H1 (cell line): ENCODE measurements at regions not wholly inside any gene's neighbourhood (a gene's known extent, or its start where the extent isn't known, plus 50 kb on each side); places are given as distances from the start of the nearest gene placed in this dataset.

Experiments used
- CTCF ChIA-PET: fragments of 300-600 bp; sonication (Branson Sonifier 250); formaldehyde crosslinking; loops from one replicate; lab custom pipeline; 2021; ENCODE audit not compliant: partially characterized antibody; lab: Charles Lee
- POLR2A ChIA-PET: fragments of 300-600 bp; sonication (Branson Sonifier 250); formaldehyde crosslinking; loops from one replicate; lab custom pipeline; 2021; ENCODE audit warnings: inconsistent platforms; ENCODE audit not compliant: partially characterized antibody; lab: Charles Lee
- DNase-seq, 2 experiments: peaks; one replicate each; pipeline versions ENCODE4 v3.0.0 to v3.0.0-alpha.2; 2010 to 2022; ENCODE audit warnings: low spot score in 2 of 2, low read depth in 1 of 2, mixed read lengths in 1 of 2
- FAIRE-seq: peaks from 2 replicates; lab custom pipeline; 2011; peaks lifted over from hg19 to GRCh38; lab: Jason Lieb, UNC
- H2AFZ ChIP-seq: 2 replicates; pipeline ENCODE4 v1.8.1; 2012; ENCODE audit warnings: low read length, inconsistent platforms
- H2AK5ac ChIP-seq: 2 replicates; pipeline ENCODE4 v1.6.1; 2013; ENCODE audit warnings: low read depth, low read length
- H2BK120ac ChIP-seq: replicated peaks from 2 replicates; pipeline ENCODE3; 2013; ENCODE audit warnings: low read depth, low read length, inconsistent platforms
- H2BK12ac ChIP-seq: 2 replicates; pipeline ENCODE4 v1.6.1; 2013; ENCODE audit warnings: low read depth, low read length
- H2BK15ac ChIP-seq: 2 replicates; pipeline ENCODE4 v1.6.1; 2013; ENCODE audit warnings: low read length
- H2BK20ac ChIP-seq: 2 replicates; pipeline ENCODE4 v1.6.1; 2013; ENCODE audit warnings: low read length
- H2BK5ac ChIP-seq: 2 replicates; pipeline ENCODE4 v1.6.1; 2013; ENCODE audit warnings: low read depth, low read length
- H3K14ac ChIP-seq: 2 replicates; pipeline ENCODE4 v1.6.1; 2013; ENCODE audit warnings: inconsistent platforms; ENCODE audit not compliant: insufficient read length
- H3K18ac ChIP-seq: 2 replicates; pipeline ENCODE4 v1.6.1; 2013; ENCODE audit warnings: low read length; ENCODE audit errors: extremely low read depth
- H3K23ac ChIP-seq: 2 replicates; pipeline ENCODE4 v1.6.1; 2013; ENCODE audit warnings: inconsistent platforms; ENCODE audit not compliant: insufficient read length
- H3K23me2 ChIP-seq: 2 replicates; pipeline ENCODE4 v1.6.1; 2013; ENCODE audit warnings: low read depth, low read length
- H3K27ac ChIP-seq: 2 replicates; pipeline ENCODE4 v1.6.1; 2011; ENCODE audit warnings: low read depth, low read length, inconsistent platforms
- H3K27me3 ChIP-seq, 4 experiments: replicated peaks in 1 of 4; 1 replicate in 1 of 4; 2 replicates in 3 of 4; pipeline versions ENCODE4 v1.6.1 to v1.8.1; 2011 to 2013; ENCODE audit warnings: low read length in 3 of 4, mild to moderate bottlenecking in 3 of 4, inconsistent platforms in 2 of 4, mixed read lengths in 2 of 4, moderate library complexity in 1 of 4; ENCODE audit not compliant: control insufficient read depth in 3 of 4, insufficient read depth in 3 of 4; ENCODE audit errors: extremely low read depth in 1 of 4
- H3K36me3 ChIP-seq, 4 experiments: 2 replicates each; pipeline versions ENCODE4 v1.6.1 to v1.8.1; 2011 to 2013; ENCODE audit warnings: mild to moderate bottlenecking in 4 of 4, low read length in 3 of 4, moderate library complexity in 2 of 4, control low read depth in 1 of 4, inconsistent platforms in 1 of 4; ENCODE audit not compliant: insufficient read depth in 4 of 4, control insufficient read depth in 2 of 4
- H3K4ac ChIP-seq: replicated peaks from 2 replicates; pipeline ENCODE3; 2013; ENCODE audit warnings: low read length, low read depth, mixed read lengths, inconsistent platforms; ENCODE audit not compliant: insufficient read length
- H3K4me1 ChIP-seq, 4 experiments: replicated peaks in 1 of 4; 1 replicate in 1 of 4; 2 replicates in 3 of 4; pipeline versions ENCODE4 v1.6.1 to v1.8.1; 2011 to 2013; ENCODE audit warnings: low read length in 3 of 4, inconsistent platforms in 2 of 4, mixed read lengths in 1 of 4; ENCODE audit not compliant: insufficient read depth in 4 of 4, control insufficient read depth in 3 of 4
- H3K4me2 ChIP-seq, 2 experiments: 2 replicates each; pipeline versions ENCODE4 v1.6.1 to v1.8.1; 2011 to 2013; ENCODE audit warnings: low read depth in 2 of 2, low read length in 2 of 2, control low read depth in 1 of 2, inconsistent platforms in 1 of 2, mild to moderate bottlenecking in 1 of 2; ENCODE audit not compliant: insufficient read depth in 1 of 2
- H3K4me3 ChIP-seq, 4 experiments: fragments of 200-600, 300-600 bp in 1 of 4; sonication (generic), shearing (Covaris generic), sonication (Bioruptor Twin) in 1 of 4; 2 replicates each; pipeline versions ENCODE4 v1.5.1 to v1.8.1; 2011 to 2016; ENCODE audit warnings: low read length in 4 of 4, low read depth in 3 of 4, control low read depth in 2 of 4, inconsistent platforms in 2 of 4, mild to moderate bottlenecking in 2 of 4, mixed read lengths in 1 of 4, moderate library complexity in 1 of 4; ENCODE audit not compliant: insufficient read depth in 2 of 4; ENCODE audit errors: extremely low read depth in 1 of 4
- H3K56ac ChIP-seq: replicated peaks from 2 replicates; pipeline ENCODE3; 2013; ENCODE audit warnings: low read depth, mild to moderate bottlenecking, mixed read lengths, low read length, inconsistent platforms; ENCODE audit not compliant: insufficient read length
- H3K79me1 ChIP-seq: 2 replicates; pipeline ENCODE4 v1.6.1; 2013; ENCODE audit warnings: low read depth, low read length, control low read depth
- H3K79me2 ChIP-seq, 2 experiments: 2 replicates each; pipeline versions ENCODE4 v1.6.1 to v1.8.1; 2012 to 2013; ENCODE audit warnings: low read length in 2 of 2, mild to moderate bottlenecking in 2 of 2, inconsistent platforms in 1 of 2; ENCODE audit not compliant: insufficient read depth in 2 of 2, control insufficient read depth in 1 of 2
- H3K9ac ChIP-seq, 4 experiments: replicated peaks in 1 of 4; 1 replicate in 1 of 4; 2 replicates in 3 of 4; pipeline versions ENCODE4 v1.6.1 to v1.8.1; 2011 to 2013; ENCODE audit warnings: low read depth in 3 of 4, low read length in 3 of 4, control low read depth in 2 of 4, mild to moderate bottlenecking in 2 of 4, moderate library complexity in 2 of 4, inconsistent platforms in 1 of 4; ENCODE audit errors: extremely low read depth in 1 of 4
- H3K9me3 ChIP-seq, 2 experiments: 2 replicates each; pipeline versions ENCODE4 v1.6.1 to v1.8.1; 2012 to 2013; ENCODE audit warnings: mild to moderate bottlenecking in 2 of 2, moderate library complexity in 2 of 2, control low read depth in 1 of 2, inconsistent platforms in 1 of 2, low read depth in 1 of 2, low read length in 1 of 2, mixed read lengths in 1 of 2; ENCODE audit not compliant: insufficient read depth in 2 of 2
- H4K20me1 ChIP-seq, 2 experiments: replicated peaks in 1 of 2; 2 replicates each; pipeline versions ENCODE3 to v1.8.1; 2011 to 2013; ENCODE audit warnings: inconsistent platforms in 2 of 2, low read length in 2 of 2, mild to moderate bottlenecking in 1 of 2; ENCODE audit not compliant: insufficient read depth in 2 of 2, control insufficient read depth in 1 of 2
- H4K5ac ChIP-seq: 2 replicates; pipeline ENCODE4 v1.6.1; 2013; ENCODE audit warnings: low read length, low read depth, mixed read lengths, inconsistent platforms; ENCODE audit not compliant: insufficient read length
- H4K8ac ChIP-seq: 2 replicates; pipeline ENCODE4 v1.8.0; 2013; ENCODE audit warnings: mild to moderate bottlenecking, moderate library complexity, low read length, inconsistent platforms; ENCODE audit not compliant: insufficient read depth; ENCODE audit errors: extremely low read depth
- H4K91ac ChIP-seq: replicated peaks from 2 replicates; pipeline ENCODE3; 2013; ENCODE audit warnings: low read length, mixed read lengths, inconsistent platforms; ENCODE audit not compliant: insufficient read length
- BCL11A ChIP-seq, 2 experiments: IDR thresholded peaks; one replicate each; pipeline ENCODE4 v1.6.1; 2011; ENCODE audit warnings: low read depth in 2 of 2, low read length in 2 of 2, mild to moderate bottlenecking in 2 of 2
- BRCA1 ChIP-seq: IDR thresholded peaks from 2 replicates; pipeline ENCODE4 v1.6.1; 2012; ENCODE audit warnings: low read depth, low read length, improper control_type of control experiment
- EZH2 ChIP-seq: fragments of 200-600 bp; sonication (generic); IDR thresholded peaks from 2 replicates; pipeline ENCODE4 v1.7.1; 2012; ENCODE audit warnings: low read depth, mild to moderate bottlenecking, moderate library complexity, low read length, inconsistent platforms; ENCODE audit not compliant: severe bottlenecking
- FOSL1 ChIP-seq: IDR thresholded peaks from 2 replicates; pipeline ENCODE4 v1.6.1; 2011; ENCODE audit warnings: mild to moderate bottlenecking, low read depth, low read length, moderate library complexity; ENCODE audit not compliant: insufficient read depth
- MAFK ChIP-seq: IDR thresholded peaks from 2 replicates; pipeline ENCODE4 v1.6.1; 2012; ENCODE audit warnings: low read depth, mild to moderate bottlenecking, improper control_type of control experiment, low read length
- POU5F1 ChIP-seq: IDR thresholded peaks from 2 replicates; pipeline ENCODE4 v1.6.1; 2011; ENCODE audit warnings: low read depth, mild to moderate bottlenecking, low read length, moderate library complexity
- SP1 ChIP-seq: IDR thresholded peaks from 2 replicates; pipeline ENCODE4 v1.6.1; 2011; ENCODE audit warnings: low read depth, low read length
- SP2 ChIP-seq: IDR thresholded peaks from 2 replicates; pipeline ENCODE4 v1.6.1; 2012; ENCODE audit warnings: mild to moderate bottlenecking, low read length, inconsistent platforms
- SUZ12 ChIP-seq: fragments of 200-600 bp; sonication (generic); IDR thresholded peaks from 2 replicates; pipeline ENCODE4 v1.6.1; 2012; ENCODE audit warnings: mild to moderate bottlenecking, inconsistent platforms, low read length, moderate library complexity, mixed read lengths
- USF2 ChIP-seq: IDR thresholded peaks from 2 replicates; pipeline ENCODE4 v1.6.1; 2011; ENCODE audit warnings: low read length, improper control_type of control experiment
- WGBS, 2 experiments: shearing (Covaris generic) in 1 of 2; methylation state at CpG; one replicate each; pipeline versions ENCODE4 v1.1.6 to v1.1.7; 2013 to 2015; ENCODE audit warnings: low lambda C conversion rate in 2 of 2, mixed read lengths in 2 of 2, inconsistent platforms in 1 of 2, low coverage in 1 of 2, missing lambda C conversion rate in 1 of 2; ENCODE audit not compliant: insufficient replicate concordance in 2 of 2, insufficient coverage in 1 of 2, insufficient read length in 1 of 2; ENCODE audit errors: extremely low coverage in 1 of 2, missing lambda C conversion rate in 1 of 2; 5-methylcytosine and 5-hydroxymethylcytosine counted together
- TF ChIP-seq, protein P1 (sequence below): IDR thresholded peaks from 2 replicates; pipeline ENCODE4 v1.6.1; 2012; ENCODE audit warnings: inconsistent platforms

DNA sequence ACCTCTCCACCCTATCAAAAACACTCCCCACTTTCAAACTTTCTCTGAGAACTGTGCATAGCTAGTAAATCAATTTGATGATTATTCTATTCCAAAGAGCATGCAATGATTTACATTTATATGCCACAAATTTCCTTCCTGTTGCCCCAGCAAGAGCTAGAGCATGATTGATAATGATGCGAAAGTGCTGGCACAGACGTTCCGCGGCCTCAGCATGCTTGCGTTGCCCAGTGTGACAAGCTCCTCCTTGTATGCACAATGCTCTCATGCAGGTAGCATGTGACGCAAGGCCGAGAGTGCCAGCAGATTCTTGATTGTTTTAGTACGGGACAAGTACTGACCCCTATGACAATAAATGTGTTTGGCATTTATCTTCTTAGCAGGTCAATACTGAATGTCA, 696.3 kb upstream of the SLC35B3 start:
- H2BK20ac ChIP-seq, result no peak overlapping the region
- H3K4me1 ChIP-seq, result no peaks in the 10 kb centered on the region
- no peaks in the 10 kb centered on the region for H3K23me2 ChIP-seq
- no peaks in the 10 kb centered on the region for H3K36me3 ChIP-seq
- 91% methylated on average over 8 of the region's 8 CpGs; no CpG with 5 or more reads in 1 of the 2 experiments for WGBS, 2 experiments
- no peaks in the 10 kb centered on the region for H3K79me2 ChIP-seq
- no peak overlapping the region for H2AFZ ChIP-seq
- H3K56ac ChIP-seq, result no peak overlapping the region
- H2BK120ac ChIP-seq, result no peak overlapping the region
- H2BK5ac ChIP-seq, result no peak overlapping the region
- no peak overlapping the region for H3K4me2 ChIP-seq
- no peak overlapping the region for H3K18ac ChIP-seq
- no peaks in the 10 kb centered on the region for H3K27me3 ChIP-seq
- no peak overlapping the region for H3K4ac ChIP-seq
- H3K14ac ChIP-seq, result no peak overlapping the region
- no peak for FAIRE-seq
- no peaks in the 10 kb centered on the region for H3K79me1 ChIP-seq
- H4K5ac ChIP-seq, result no peak overlapping the region
- peak overlapping the region in 1 of 4 experiments; percentile 10; a peak in 1 of 7 replicates for H3K9ac ChIP-seq
- no peaks in the 10 kb centered on the region for H4K20me1 ChIP-seq
- H4K91ac ChIP-seq, result no peak overlapping the region
- no peak for DNase-seq
- H3K4me3 ChIP-seq, result no peak overlapping the region
- no peak overlapping the region for H2BK12ac ChIP-seq
- H4K8ac ChIP-seq, result no peak overlapping the region
- no peak overlapping the region for H2BK15ac ChIP-seq
- no peak overlapping the region for H3K23ac ChIP-seq
- ChIA-PET CTCF (interaction anchor here (1.0 kb wide), 1 partner anchor 282 kb away, joined by 3 read pairs; no protein-coding TSS in a partner anchor), POLR2A (no interaction called here)
- H3K27ac ChIP-seq, result no peak overlapping the region
- no peak overlapping the region for H2AK5ac ChIP-seq
- no peaks in the 10 kb centered on the region for H3K9me3 ChIP-seq
- no peak for TF ChIP-seq SUZ12
- no peak for TF ChIP-seq EZH2
- no peak for TF ChIP-seq POU5F1
- TF ChIP-seq SP2, result no peak
- no peak for TF ChIP-seq USF2
- TF ChIP-seq, protein P1, sequence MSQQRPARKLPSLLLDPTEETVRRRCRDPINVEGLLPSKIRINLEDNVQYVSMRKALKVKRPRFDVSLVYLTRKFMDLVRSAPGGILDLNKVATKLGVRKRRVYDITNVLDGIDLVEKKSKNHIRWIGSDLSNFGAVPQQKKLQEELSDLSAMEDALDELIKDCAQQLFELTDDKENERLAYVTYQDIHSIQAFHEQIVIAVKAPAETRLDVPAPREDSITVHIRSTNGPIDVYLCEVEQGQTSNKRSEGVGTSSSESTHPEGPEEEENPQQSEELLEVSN, result no peak
- no peak for TF ChIP-seq SP1
- no peak for TF ChIP-seq BCL11A (IDR thresholded peaks at IDR 0.05; ENCODE audit: low read depth in 2 of 2, low read length in 2 of 2)
- no peak for TF ChIP-seq MAFK
- no peak for TF ChIP-seq BRCA1
- no peak for TF ChIP-seq FOSL1
